Osteoblast (primary cell): ENCODE measurements at regions not wholly inside any gene's neighbourhood (a gene's known extent, or its start where the extent isn't known, plus 50 kb on each side); places are given as distances from the start of the nearest gene placed in this dataset.

Experiments used
- DNase-seq: peaks from one replicate; pipeline ENCODE4 v3.0.0; 2011; ENCODE audit warnings: low spot score, mixed read lengths; ENCODE audit not compliant: insufficient read length; ENCODE audit errors: missing footprints
- H2AFZ ChIP-seq: 2 replicates; pipeline ENCODE4 v1.6.0; 2011; ENCODE audit warnings: mild to moderate bottlenecking, low read length
- H3K27ac ChIP-seq: 2 replicates; pipeline ENCODE4 v1.5.1; 2011; ENCODE audit warnings: mild to moderate bottlenecking, low read depth, low read length, moderate library complexity
- H3K27me3 ChIP-seq: 2 replicates; pipeline ENCODE4 v1.6.0; 2012; ENCODE audit warnings: mild to moderate bottlenecking, control low read depth, inconsistent platforms, low read length, moderate library complexity; ENCODE audit not compliant: insufficient read depth
- H3K36me3 ChIP-seq: 2 replicates; pipeline ENCODE4 v1.5.1; 2011; ENCODE audit warnings: mild to moderate bottlenecking, low read length, control low read depth, moderate library complexity; ENCODE audit not compliant: insufficient read depth
- H3K4me1 ChIP-seq: 2 replicates; pipeline ENCODE4 v1.5.1; 2011; ENCODE audit warnings: mild to moderate bottlenecking, low read length, control low read depth, moderate library complexity; ENCODE audit not compliant: insufficient read depth
- H3K4me2 ChIP-seq: 2 replicates; pipeline ENCODE4 v1.6.0; 2011; ENCODE audit warnings: mild to moderate bottlenecking, low read length; ENCODE audit not compliant: insufficient read depth
- H3K4me3 ChIP-seq: fragments of 200-600 bp; sonication (generic); 3 replicates; pipeline ENCODE4 v1.5.1; 2012; ENCODE audit warnings: mild to moderate bottlenecking, low read length, inconsistent platforms; ENCODE audit not compliant: insufficient read depth
- H3K79me2 ChIP-seq: 2 replicates; pipeline ENCODE4 v1.6.0; 2012; ENCODE audit warnings: mild to moderate bottlenecking, low read length, control low read depth, inconsistent platforms; ENCODE audit not compliant: insufficient read depth
- H3K9me3 ChIP-seq: 2 replicates; pipeline ENCODE4 v1.5.1; 2011; ENCODE audit warnings: low read depth, low read length, control low read depth
- H4K20me1 ChIP-seq: 2 replicates; pipeline ENCODE4 v1.6.0; 2012; ENCODE audit warnings: mild to moderate bottlenecking, low read length, control low read depth; ENCODE audit not compliant: insufficient read depth
- TF ChIP-seq, protein P1 (sequence below): IDR thresholded peaks from 2 replicates; pipeline ENCODE4 v1.5.1; 2011; ENCODE audit warnings: mild to moderate bottlenecking, low read depth, low read length, moderate library complexity; ENCODE audit errors: extremely low read depth

GRCh38 chr2:64875368-64875767, 113.8 kb upstream of the SLC1A4 start:
- Histone ChIP-seq H3K4me1 (peaks cover 9% of the 10 kb centered on the region), H3K27me3 (no peaks in the 10 kb centered on the region), H3K9me3 (no peaks in the 10 kb centered on the region), H3K4me3 (no peak overlapping the region), H3K27ac (no peak overlapping the region), H3K36me3 (no peaks in the 10 kb centered on the region), H2AFZ (no peak overlapping the region), H4K20me1 (no peaks in the 10 kb centered on the region), H3K79me2 (no peaks in the 10 kb centered on the region), H3K4me2 (no peak overlapping the region)
- TF ChIP-seq, protein P1, sequence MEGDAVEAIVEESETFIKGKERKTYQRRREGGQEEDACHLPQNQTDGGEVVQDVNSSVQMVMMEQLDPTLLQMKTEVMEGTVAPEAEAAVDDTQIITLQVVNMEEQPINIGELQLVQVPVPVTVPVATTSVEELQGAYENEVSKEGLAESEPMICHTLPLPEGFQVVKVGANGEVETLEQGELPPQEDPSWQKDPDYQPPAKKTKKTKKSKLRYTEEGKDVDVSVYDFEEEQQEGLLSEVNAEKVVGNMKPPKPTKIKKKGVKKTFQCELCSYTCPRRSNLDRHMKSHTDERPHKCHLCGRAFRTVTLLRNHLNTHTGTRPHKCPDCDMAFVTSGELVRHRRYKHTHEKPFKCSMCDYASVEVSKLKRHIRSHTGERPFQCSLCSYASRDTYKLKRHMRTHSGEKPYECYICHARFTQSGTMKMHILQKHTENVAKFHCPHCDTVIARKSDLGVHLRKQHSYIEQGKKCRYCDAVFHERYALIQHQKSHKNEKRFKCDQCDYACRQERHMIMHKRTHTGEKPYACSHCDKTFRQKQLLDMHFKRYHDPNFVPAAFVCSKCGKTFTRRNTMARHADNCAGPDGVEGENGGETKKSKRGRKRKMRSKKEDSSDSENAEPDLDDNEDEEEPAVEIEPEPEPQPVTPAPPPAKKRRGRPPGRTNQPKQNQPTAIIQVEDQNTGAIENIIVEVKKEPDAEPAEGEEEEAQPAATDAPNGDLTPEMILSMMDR = no peak
- DNase-seq = no peak

GRCh38 chr2:64876137-64876647, 113.0 kb upstream of the SLC1A4 start:
- H3K4me3 ChIP-seq = no peak overlapping the region
- no peaks in the 10 kb centered on the region for H3K27me3 ChIP-seq
- H3K4me1 ChIP-seq = peaks cover 9% of the 10 kb centered on the region
- no peaks in the 10 kb centered on the region for H3K36me3 ChIP-seq
- H3K9me3 ChIP-seq = no peaks in the 10 kb centered on the region
- TF ChIP-seq, protein P1 = no peak
- DNase-seq = peak; percentile 88
- peak overlapping the region; percentile 32 for H2AFZ ChIP-seq
- H3K4me2 ChIP-seq = peak overlapping the region; percentile 48
- no peaks in the 10 kb centered on the region for H4K20me1 ChIP-seq
- no peak overlapping the region for H3K27ac ChIP-seq
- H3K79me2 ChIP-seq = no peaks in the 10 kb centered on the region

DNA sequence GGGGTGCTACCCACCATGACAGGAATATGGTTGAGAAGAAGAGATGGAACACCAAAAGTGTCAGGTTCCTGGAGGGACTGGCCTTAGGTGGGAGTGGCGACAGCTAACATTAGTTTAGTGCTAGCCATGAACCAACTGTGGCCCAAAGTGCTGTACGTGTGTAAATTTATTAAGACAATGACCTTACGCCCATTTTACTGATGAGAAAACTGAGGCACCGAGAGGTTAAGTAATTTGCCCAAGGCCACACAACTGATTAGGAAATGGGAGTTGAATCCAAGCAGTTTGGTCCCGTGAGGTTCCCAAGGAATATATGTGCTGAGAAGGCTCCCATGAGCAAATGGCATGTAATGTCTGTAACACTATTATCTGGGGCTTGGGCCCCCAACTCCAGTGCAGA, 109.5 kb upstream of the SLC1A4 start:
- TF ChIP-seq, protein P1 = no peak
- no peaks in the 10 kb centered on the region for H4K20me1 ChIP-seq
- H3K4me1 ChIP-seq = peaks cover 6% of the 10 kb centered on the region
- no peaks in the 10 kb centered on the region for H3K36me3 ChIP-seq
- DNase-seq = no peak
- peaks cover 3% of the 10 kb centered on the region for H3K27me3 ChIP-seq
- no peaks in the 10 kb centered on the region for H3K79me2 ChIP-seq
- H3K4me2 ChIP-seq = no peak overlapping the region
- no peak overlapping the region for H2AFZ ChIP-seq
- H3K27ac ChIP-seq = no peak overlapping the region
- no peak overlapping the region for H3K4me3 ChIP-seq
- no peaks in the 10 kb centered on the region for H3K9me3 ChIP-seq

GRCh38 chr2:64880193-64880951, 108.8 kb upstream of the SLC1A4 start:
- no peak for DNase-seq
- H3K4me1 ChIP-seq = peaks cover 6% of the 10 kb centered on the region
- no peak overlapping the region for H3K4me3 ChIP-seq
- H3K27ac ChIP-seq = no peak overlapping the region
- no peaks in the 10 kb centered on the region for H3K79me2 ChIP-seq
- H2AFZ ChIP-seq = no peak overlapping the region
- H4K20me1 ChIP-seq = no peaks in the 10 kb centered on the region
- H3K4me2 ChIP-seq = no peak overlapping the region
- no peaks in the 10 kb centered on the region for H3K9me3 ChIP-seq
- peaks cover 3% of the 10 kb centered on the region for H3K27me3 ChIP-seq
- TF ChIP-seq, protein P1 = no peak
- no peaks in the 10 kb centered on the region for H3K36me3 ChIP-seq
